OCI-LY3 (cell line): ENCODE measurements at regions not wholly inside any gene's neighbourhood (a gene's known extent, or its start where the extent isn't known, plus 50 kb on each side); places are given as distances from the start of the nearest gene placed in this dataset.

Source experiments
- CTCF ChIP-seq: fragments of 200-600, 300-600 bp; sonication (generic); IDR thresholded peaks from 2 replicates; pipeline ENCODE4 v1.5.1; 2014; ENCODE audit warnings: antibody characterized with exemption, low read length, low read depth
- EZH2phosphoT487 ChIP-seq: fragments of 200-600 bp; shearing (Covaris generic); IDR thresholded peaks from 2 replicates; pipeline ENCODE4 v1.6.1; 2018; ENCODE audit warnings: antibody characterized with exemption, mixed run types, low read depth

- TF ChIP-seq CTCF (no peak), EZH2phosphoT487 (no peak)
Observed at GRCh38 chr9:23551311-23551721, 274.7 kb downstream of the ELAVL2 start.
